Breast epithelium (tissue), 3 donors: ENCODE measurements at regions not wholly inside any gene's neighbourhood (a gene's known extent, or its start where the extent isn't known, plus 50 kb on each side); places are given as distances from the start of the nearest gene placed in this dataset.

Source experiments
- POLR2A ChIP-seq: fragments of 450-650 bp; IDR thresholded peaks from one replicate; pipeline ENCODE4 v1.6.1; 2016; ENCODE audit warnings: antibody characterized with exemption, mild to moderate bottlenecking, moderate library complexity
- POLR2AphosphoS5 ChIP-seq, 3 donors: sonication (generic); formaldehyde crosslinking; IDR thresholded peaks; one replicate each; pipeline ENCODE4 v1.6.1; 2017; ENCODE audit warnings: antibody characterized with exemption in 3 of 3
- TF ChIP-seq, protein P1 (sequence below), 3 donors: fragments of 450-650 bp; IDR thresholded peaks; one replicate each; pipeline ENCODE4 v1.5.1; 2016 to 2017; ENCODE audit warnings: antibody characterized with exemption in 3 of 3, mild to moderate bottlenecking in 3 of 3, moderate library complexity in 3 of 3

GRCh38 chr3:105965384-105965783, 96.6 kb upstream of the CBLB start:
- TF ChIP-seq POLR2A (no peak), POLR2AphosphoS5 (IDR thresholded peaks at IDR 0.05) (no peak)
- TF ChIP-seq, protein P1, sequence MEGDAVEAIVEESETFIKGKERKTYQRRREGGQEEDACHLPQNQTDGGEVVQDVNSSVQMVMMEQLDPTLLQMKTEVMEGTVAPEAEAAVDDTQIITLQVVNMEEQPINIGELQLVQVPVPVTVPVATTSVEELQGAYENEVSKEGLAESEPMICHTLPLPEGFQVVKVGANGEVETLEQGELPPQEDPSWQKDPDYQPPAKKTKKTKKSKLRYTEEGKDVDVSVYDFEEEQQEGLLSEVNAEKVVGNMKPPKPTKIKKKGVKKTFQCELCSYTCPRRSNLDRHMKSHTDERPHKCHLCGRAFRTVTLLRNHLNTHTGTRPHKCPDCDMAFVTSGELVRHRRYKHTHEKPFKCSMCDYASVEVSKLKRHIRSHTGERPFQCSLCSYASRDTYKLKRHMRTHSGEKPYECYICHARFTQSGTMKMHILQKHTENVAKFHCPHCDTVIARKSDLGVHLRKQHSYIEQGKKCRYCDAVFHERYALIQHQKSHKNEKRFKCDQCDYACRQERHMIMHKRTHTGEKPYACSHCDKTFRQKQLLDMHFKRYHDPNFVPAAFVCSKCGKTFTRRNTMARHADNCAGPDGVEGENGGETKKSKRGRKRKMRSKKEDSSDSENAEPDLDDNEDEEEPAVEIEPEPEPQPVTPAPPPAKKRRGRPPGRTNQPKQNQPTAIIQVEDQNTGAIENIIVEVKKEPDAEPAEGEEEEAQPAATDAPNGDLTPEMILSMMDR (IDR thresholded peaks at IDR 0.05): no peak
